NCI-H146 treated with DMSO at 0.1 percent for 48 hours (cell line): ENCODE measurements at regions not wholly inside any gene's neighbourhood (a gene's known extent, or its start where the extent isn't known, plus 50 kb on each side); places are given as distances from the start of the nearest gene placed in this dataset.
"Not testable (repeated sequence)": the region's sequence is repeated elsewhere in the genome, so short reads cannot be mapped to it uniquely, and the experiment has no call there.

ENCODE experiments used
- DNase-seq: peaks from one replicate; lab custom pipeline; 2025; ENCODE audit not compliant: unreplicated experiment; lab: John Stamatoyannopoulos, UW

- not testable (repeated sequence) for DNase-seq
Measured at GRCh38 chr1:157294387-157295145, 156.4 kb upstream of the ETV3 start.

DNA sequence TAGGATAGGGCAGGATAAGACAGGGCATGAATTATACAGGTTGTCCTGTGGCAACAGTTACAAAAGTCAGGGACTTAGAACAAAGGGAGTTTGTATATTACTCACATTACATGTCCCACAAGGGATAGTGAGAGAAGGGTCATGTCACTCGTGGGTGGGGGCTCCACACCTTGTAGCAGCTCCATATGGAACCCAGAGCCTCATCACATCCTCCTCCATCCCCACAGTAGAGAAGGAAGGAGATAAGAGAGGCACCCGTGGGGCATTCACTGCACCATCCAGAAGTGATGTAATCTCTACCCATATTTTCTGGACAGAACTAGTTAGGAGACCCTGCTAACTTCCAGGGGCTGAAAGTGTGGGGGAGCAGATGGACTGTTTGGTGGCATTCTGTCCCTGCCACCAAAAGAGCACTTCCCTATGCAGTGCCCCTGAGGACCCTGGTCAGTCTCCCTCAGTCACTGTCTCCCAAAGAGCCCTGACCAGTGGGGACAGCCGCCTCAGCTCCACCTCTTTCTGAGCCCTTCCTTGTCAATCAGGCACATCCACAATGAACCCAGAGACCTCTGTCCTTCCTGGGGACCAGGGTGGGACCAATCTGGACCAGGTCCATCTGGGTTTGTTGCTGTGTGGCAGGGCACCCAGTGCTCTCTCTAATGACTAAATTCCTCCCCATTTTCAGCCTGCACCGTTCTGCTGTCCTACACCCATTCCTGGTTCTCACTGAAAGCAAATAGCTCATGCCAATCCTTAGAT, 154.8 kb upstream of the ETV3 start:
- no peak for DNase-seq

GRCh38 chr1:157292302-157292701, 154.1 kb upstream of the ETV3 start:
- no peak for DNase-seq

- no peak for DNase-seq
Measured at GRCh38 chr1:157291083-157291482, 152.9 kb upstream of the ETV3 start.

DNA sequence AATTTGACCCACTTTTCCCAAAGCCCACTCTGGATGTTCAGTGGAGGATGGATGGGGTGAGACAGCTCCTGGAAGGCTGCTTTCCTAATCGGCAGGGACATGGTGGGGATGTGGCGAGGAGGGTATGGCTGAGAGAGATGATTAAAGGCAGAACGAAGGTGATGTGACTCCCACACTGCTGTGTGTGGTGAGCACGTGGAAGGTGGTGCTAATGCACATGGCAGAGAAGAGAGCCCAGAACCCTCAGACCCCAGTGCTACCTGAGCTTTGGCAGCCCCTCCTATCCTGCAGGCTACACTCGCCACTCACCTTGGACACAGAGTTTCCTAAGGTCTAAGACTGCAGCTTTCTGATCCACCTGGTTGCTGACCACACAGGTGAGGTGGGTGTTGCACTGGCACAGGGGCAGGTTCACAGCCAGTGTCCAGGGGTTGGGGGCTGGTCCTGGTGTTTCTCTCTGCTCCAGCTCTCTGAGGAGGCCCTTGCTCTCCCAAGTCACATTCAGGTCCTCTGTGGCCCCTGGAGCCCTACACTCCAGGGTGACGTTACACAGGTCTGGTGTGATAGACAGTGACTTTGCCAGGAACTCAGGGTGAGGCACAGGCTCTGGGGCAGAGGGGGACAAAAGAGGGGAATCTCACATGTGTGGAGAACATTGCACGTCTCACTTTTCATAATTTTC, 151.4 kb upstream of the ETV3 start:
- no peak for DNase-seq

- no peak for DNase-seq
Measured at GRCh38 chr1:157288996-157289395, 150.8 kb upstream of the ETV3 start.

DNA sequence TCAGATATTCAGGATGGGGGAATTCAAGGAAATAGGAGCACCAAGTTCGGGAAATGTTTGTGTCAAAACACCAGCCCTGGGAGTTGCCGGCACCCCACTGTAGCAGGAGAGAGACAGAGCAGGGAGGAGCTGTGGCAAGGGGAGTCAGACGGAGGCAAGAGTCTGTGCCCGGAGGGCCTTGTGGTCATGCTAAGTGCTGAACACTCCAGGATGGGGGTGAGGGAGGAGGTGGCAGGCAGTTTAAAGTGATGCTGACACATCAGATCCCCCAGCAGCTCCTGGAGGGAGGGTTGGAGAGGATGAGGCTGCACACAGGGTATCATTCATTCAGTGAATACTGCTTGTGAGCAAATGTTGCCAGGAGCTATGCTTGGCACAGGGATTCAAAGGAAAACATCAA, 150.3 kb upstream of the ETV3 start:
- no peak for DNase-seq

GRCh38 chr1:157288006-157288405, 149.8 kb upstream of the ETV3 start:
- DNase-seq: no peak

- no peak for DNase-seq
Measured at GRCh38 chr1:157287462-157287861, 149.3 kb upstream of the ETV3 start.

DNA sequence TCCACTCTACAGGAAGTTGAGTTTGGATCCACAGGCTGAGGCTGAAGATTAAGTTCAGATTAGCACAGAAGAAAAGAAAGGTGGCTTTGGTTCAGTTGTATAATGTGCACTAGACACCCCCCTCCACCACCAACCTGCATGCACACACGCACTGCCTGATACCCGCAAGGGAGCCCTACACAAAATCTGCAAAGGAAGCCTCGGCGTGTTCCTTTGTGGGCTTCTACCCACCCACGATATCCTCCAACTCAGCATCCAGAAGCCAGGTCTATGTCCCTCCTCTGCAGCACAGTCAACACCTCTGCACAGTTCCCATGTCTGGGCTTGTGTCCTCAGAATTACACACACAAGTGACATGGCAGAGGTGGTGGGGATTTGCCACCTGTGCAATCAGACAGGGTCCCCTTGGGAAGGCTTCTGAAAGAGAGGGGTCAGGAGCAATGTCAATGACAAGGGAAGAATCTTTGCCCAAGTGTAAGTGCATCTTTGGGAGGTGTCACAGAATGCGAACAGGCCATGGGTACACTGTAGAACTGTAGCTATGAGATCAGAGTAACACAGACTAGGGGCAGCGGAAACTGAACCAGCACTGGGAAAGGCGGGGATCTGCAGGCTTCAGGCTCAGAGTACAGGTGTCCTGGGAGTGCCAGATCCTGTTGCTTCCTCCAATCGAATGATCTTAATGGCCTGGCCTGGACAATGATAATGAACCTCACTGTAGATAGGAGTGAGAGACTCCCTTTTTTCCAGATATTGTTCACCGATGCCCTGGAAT, 148.6 kb upstream of the ETV3 start:
- DNase-seq: no peak

GRCh38 chr1:157286096-157286495, 147.9 kb upstream of the ETV3 start:
- DNase-seq: no peak

DNA sequence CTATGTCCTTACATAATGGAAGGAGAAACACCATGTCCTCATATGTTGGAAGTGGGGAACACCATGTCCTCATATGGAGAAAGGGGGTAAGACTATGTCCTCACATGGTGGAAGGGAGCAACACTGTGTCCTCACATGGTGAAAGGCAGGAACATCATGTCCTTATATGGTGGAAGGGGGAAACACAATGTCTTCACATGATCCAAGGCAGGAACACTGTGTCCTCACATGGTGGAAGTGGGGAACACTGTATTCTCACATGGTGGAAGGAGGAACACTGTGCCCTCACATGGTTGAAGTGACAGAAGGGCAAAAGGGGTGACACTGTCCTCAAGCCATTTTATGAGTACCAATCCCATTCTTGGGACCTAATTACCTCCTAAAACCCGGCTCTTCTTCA, 146.3 kb upstream of the ETV3 start:
- DNase-seq: no peak

GRCh38 chr1:157279802-157280140, 141.6 kb upstream of the ETV3 start:
- no peak for DNase-seq

- DNase-seq: no peak
Measured at GRCh38 chr1:157279138-157279801, 141.1 kb upstream of the ETV3 start.

DNA sequence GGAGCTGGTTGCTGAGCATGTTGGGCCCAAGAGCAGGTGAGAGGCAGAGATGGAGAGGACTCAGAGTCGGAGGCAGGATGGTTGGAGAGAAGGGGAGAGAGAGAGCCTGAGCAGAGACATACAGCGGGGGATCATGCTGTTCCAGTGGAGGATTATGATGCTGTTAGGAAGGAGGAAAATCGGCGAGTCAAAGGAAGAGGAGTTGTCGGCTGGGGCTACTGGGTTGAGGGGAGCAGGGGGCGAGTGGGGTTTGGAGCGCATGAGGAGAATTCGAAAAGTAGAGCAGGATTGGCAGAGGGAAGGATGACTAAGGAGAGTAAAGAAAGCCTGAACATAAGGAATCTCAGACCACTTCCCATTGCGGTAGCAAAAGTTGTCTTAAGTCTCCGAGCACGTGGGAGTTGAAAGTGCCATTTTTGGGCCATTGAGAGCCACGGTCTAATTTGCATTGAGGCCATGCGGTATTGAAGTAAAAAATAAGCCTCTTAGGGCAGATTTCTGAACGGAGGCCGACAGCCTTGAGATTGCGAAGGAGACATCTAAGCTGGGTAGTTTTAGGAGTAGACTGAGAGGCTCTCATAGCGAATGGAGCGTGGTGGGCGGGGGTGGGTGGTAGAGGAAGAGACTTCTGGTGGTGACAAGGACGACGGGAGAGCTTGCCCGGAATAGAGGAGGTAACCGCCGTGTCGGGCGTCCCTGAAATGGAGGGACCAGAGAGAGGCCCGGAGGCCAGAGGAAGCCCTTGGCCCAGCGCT, 140.4 kb upstream of the ETV3 start:
- DNase-seq: no peak

DNA sequence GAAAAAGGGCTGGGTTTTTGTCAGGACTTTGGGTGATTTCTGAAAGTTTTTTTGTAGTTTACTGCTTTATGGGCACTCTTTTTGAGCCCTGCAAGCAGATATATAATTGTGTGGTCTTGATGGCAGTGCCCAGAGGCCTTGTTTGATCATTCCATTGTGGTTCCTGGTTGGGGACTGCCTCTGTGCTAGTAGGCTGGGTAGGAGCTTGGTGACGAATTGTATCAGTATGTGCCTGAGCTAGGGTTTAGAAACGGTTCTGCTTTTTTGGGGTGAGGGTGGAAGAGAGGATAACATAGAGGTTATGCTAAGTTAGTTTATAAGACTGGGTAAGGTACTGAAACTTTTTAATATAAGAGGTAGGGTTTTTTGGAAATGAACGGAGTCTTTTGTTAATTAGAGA, 139.7 kb upstream of the ETV3 start:
- DNase-seq: no peak

GRCh38 chr1:157277281-157277680, 139.1 kb upstream of the ETV3 start:
- DNase-seq: no peak

GRCh38 chr1:157274698-157275534, 136.7 kb upstream of the ETV3 start:
- no peak for DNase-seq
